OCI-LY3 (cell line): ENCODE measurements at regions not wholly inside any gene's neighbourhood (a gene's known extent, or its start where the extent isn't known, plus 50 kb on each side); places are given as distances from the start of the nearest gene placed in this dataset.

Experiments
- H2AFZ ChIP-seq: fragments of 200-600, 300-600 bp; shearing (Covaris generic); 2 replicates; pipeline ENCODE4 v1.6.0; 2014; ENCODE audit warnings: antibody characterized with exemption, low read depth, low read length
- H3K27ac ChIP-seq: fragments of 200-600, 300-600 bp; sonication (generic); 2 replicates; pipeline ENCODE4 v1.5.1; 2014; ENCODE audit warnings: mild to moderate bottlenecking, low read length, moderate library complexity, mixed read lengths
- H3K27me3 ChIP-seq: fragments of 200-600, 300-600 bp; sonication (generic); 2 replicates; pipeline ENCODE4 v1.6.1; 2014; ENCODE audit warnings: low read depth, low read length, mixed read lengths
- H3K36me3 ChIP-seq: fragments of 200-600, 300-600 bp; sonication (generic); replicated peaks from 2 replicates; pipeline ENCODE3; 2014; ENCODE audit warnings: low read depth, low read length, mixed read lengths
- H3K4me1 ChIP-seq: fragments of 300-600, 200-600 bp; sonication (generic); 2 replicates; pipeline ENCODE4 v1.6.1; 2014; ENCODE audit warnings: low read length, mixed read lengths
- H3K4me2 ChIP-seq: fragments of 200-600, 300-600 bp; sonication (generic); 2 replicates; pipeline ENCODE4 v1.6.1; 2014; ENCODE audit warnings: low read length, mixed read lengths
- H3K4me3 ChIP-seq: fragments of 300-600, 200-600 bp; sonication (generic); 2 replicates; pipeline ENCODE4 v1.5.1; 2014; ENCODE audit warnings: antibody characterized with exemption, mild to moderate bottlenecking, low read length, moderate library complexity
- H3K79me2 ChIP-seq: fragments of 300-600, 200-600 bp; shearing (Covaris generic); 2 replicates; pipeline ENCODE4 v1.6.1; 2014; ENCODE audit warnings: mild to moderate bottlenecking, low read length, mixed read lengths
- H3K9ac ChIP-seq: fragments of 300-600, 200-600 bp; shearing (Covaris generic); 2 replicates; pipeline ENCODE4 v1.6.0; 2014; ENCODE audit warnings: mild to moderate bottlenecking, low read length, moderate library complexity
- H3K9me3 ChIP-seq: fragments of 200-600, 300-600 bp; shearing (Covaris generic); 2 replicates; pipeline ENCODE4 v1.6.1; 2014; ENCODE audit warnings: low read length, mixed read lengths; ENCODE audit not compliant: insufficient read depth
- H4K20me1 ChIP-seq: fragments of 200-600, 300-600 bp; sonication (generic); 2 replicates; pipeline ENCODE4 v1.6.1; 2016; ENCODE audit warnings: low read length, mixed read lengths; ENCODE audit not compliant: insufficient read depth
- EZH2phosphoT487 ChIP-seq: fragments of 200-600 bp; shearing (Covaris generic); IDR thresholded peaks from 2 replicates; pipeline ENCODE4 v1.6.1; 2018; ENCODE audit warnings: antibody characterized with exemption, mixed run types, low read depth
- TF ChIP-seq, protein P1 (sequence below): fragments of 200-600, 300-600 bp; sonication (generic); IDR thresholded peaks from 2 replicates; pipeline ENCODE4 v1.5.1; 2014; ENCODE audit warnings: antibody characterized with exemption, low read length, low read depth

DNA sequence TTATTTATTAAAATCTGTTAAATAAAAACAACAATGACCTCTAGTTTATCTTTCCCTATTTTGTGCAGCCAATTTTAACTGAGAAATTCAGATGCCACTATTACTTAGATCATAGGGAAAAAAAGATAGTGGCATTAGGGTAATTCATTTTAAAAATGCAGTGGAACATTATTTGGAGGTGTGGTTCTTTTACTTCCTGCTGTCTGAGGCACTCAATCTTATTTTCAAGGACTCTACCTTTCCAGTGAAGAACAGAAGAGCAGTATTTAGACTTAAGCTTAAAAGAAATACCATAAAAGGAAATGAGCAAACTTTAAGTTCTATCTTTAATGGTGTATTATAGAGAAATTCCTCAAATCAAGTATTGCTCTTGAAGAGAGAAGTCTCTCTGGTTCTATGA lies 342.6 kb upstream of the KLF12 start:
- no peaks in the 10 kb centered on the region for H3K27me3 ChIP-seq
- H2AFZ ChIP-seq = no peak overlapping the region
- H3K9ac ChIP-seq = no peak overlapping the region
- H3K4me2 ChIP-seq = no peak overlapping the region
- no peak overlapping the region for H3K4me3 ChIP-seq
- H3K27ac ChIP-seq = no peak overlapping the region
- H3K4me1 ChIP-seq = peaks cover 12% of the 10 kb centered on the region; the same call in 1 of the 2 replicates
- H3K9me3 ChIP-seq = no peaks in the 10 kb centered on the region
- no peaks in the 10 kb centered on the region for H3K36me3 ChIP-seq
- TF ChIP-seq EZH2phosphoT487 = no peak
- TF ChIP-seq, protein P1, sequence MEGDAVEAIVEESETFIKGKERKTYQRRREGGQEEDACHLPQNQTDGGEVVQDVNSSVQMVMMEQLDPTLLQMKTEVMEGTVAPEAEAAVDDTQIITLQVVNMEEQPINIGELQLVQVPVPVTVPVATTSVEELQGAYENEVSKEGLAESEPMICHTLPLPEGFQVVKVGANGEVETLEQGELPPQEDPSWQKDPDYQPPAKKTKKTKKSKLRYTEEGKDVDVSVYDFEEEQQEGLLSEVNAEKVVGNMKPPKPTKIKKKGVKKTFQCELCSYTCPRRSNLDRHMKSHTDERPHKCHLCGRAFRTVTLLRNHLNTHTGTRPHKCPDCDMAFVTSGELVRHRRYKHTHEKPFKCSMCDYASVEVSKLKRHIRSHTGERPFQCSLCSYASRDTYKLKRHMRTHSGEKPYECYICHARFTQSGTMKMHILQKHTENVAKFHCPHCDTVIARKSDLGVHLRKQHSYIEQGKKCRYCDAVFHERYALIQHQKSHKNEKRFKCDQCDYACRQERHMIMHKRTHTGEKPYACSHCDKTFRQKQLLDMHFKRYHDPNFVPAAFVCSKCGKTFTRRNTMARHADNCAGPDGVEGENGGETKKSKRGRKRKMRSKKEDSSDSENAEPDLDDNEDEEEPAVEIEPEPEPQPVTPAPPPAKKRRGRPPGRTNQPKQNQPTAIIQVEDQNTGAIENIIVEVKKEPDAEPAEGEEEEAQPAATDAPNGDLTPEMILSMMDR = no peak
- H4K20me1 ChIP-seq = no peaks in the 10 kb centered on the region
- H3K79me2 ChIP-seq = no peaks in the 10 kb centered on the region

DNA sequence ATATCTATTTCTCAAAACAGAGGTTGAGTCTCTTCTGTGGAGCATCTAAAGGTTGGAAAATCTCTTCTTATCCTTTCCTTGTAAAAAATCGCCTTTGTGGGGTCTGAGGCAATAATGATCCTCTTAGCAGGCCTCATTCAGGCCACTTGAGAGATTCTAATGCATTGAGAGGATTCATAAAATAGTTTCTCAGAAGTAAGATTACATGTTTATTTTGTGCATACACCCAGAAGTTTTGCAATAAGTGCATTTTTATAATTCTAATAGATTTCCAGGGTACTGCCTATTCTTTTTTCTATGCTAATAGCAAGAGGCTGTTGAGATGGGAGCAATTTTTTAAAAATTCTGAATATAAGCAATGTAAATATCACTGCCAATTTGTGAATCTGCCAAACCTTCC lies 342.2 kb upstream of the KLF12 start:
- Histone ChIP-seq H3K9me3 (no peaks in the 10 kb centered on the region), H3K27me3 (no peaks in the 10 kb centered on the region), H3K4me2 (no peak overlapping the region), H3K27ac (no peak overlapping the region), H3K36me3 (no peaks in the 10 kb centered on the region), H2AFZ (no peak overlapping the region), H3K79me2 (no peaks in the 10 kb centered on the region), H3K4me1 (peaks cover 12% of the 10 kb centered on the region; the same call in 1 of the 2 replicates), H4K20me1 (no peaks in the 10 kb centered on the region), H3K9ac (no peak overlapping the region), H3K4me3 (no peak overlapping the region)
- TF ChIP-seq, protein P1 = no peak
- no peak for TF ChIP-seq EZH2phosphoT487

DNA sequence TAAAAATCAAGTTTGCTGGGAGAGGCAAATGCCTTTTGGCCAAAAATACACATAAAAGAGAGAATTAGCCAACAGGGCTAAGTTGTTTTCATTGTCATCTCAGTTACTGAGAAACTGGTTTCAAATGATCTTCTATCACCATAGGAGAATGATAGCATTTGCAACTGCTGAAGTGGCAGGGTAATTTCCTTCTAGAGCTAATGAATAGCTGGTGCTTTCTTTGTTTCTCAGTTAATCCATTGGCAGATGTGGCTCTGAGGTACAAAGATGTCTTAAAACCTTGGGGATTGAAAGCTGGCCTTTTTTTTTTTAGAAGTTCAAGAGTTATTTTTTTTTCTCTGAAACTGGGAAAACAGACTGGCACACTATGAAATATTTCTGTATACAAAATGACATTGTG lies 332.7 kb upstream of the KLF12 start:
- no peaks in the 10 kb centered on the region for H3K9me3 ChIP-seq
- no peaks in the 10 kb centered on the region for H3K4me1 ChIP-seq
- no peak overlapping the region for H3K27ac ChIP-seq
- no peaks in the 10 kb centered on the region for H4K20me1 ChIP-seq
- H3K4me3 ChIP-seq = no peak overlapping the region
- H3K4me2 ChIP-seq = no peak overlapping the region
- H2AFZ ChIP-seq = no peak overlapping the region
- no peak overlapping the region for H3K9ac ChIP-seq
- TF ChIP-seq, protein P1 = no peak
- no peak for TF ChIP-seq EZH2phosphoT487
- H3K27me3 ChIP-seq = no peaks in the 10 kb centered on the region
- no peaks in the 10 kb centered on the region for H3K36me3 ChIP-seq
- H3K79me2 ChIP-seq = no peaks in the 10 kb centered on the region

DNA sequence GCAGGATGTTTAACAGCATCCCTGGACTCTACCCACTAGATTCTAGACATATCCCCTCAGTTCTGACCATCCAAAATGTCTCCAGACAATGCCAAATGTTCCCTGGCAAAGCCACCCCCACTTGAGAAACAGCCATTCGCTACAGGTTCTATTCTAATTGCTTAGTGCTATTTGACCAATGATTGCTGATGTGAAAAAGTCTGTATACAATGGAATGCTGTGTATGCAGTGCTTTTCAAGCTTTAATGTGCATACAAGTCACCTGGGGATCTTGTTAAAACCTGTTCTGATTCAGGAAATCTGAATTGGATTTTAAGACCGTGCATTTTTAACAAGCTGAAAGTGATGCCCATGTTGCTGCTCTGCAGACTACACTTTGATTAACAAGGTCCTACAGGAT lies 331.8 kb upstream of the KLF12 start:
- no peak overlapping the region for H3K4me3 ChIP-seq
- no peaks in the 10 kb centered on the region for H4K20me1 ChIP-seq
- no peak overlapping the region for H3K27ac ChIP-seq
- H3K9me3 ChIP-seq = no peaks in the 10 kb centered on the region
- H3K27me3 ChIP-seq = no peaks in the 10 kb centered on the region
- no peak overlapping the region for H3K9ac ChIP-seq
- no peaks in the 10 kb centered on the region for H3K36me3 ChIP-seq
- no peak overlapping the region for H2AFZ ChIP-seq
- TF ChIP-seq, protein P1 = no peak
- no peak for TF ChIP-seq EZH2phosphoT487
- no peak overlapping the region for H3K4me2 ChIP-seq
- no peaks in the 10 kb centered on the region for H3K4me1 ChIP-seq
- H3K79me2 ChIP-seq = no peaks in the 10 kb centered on the region
